ENCODE measurements at regions not wholly inside any gene's neighbourhood (a gene's known extent, or its start where the extent isn't known, plus 50 kb on each side); places are given as distances from the start of the nearest gene placed in this dataset.

- Histone ChIP-seq H3K4me3 (ENCODE audit: extremely low read depth in 1 of 4, insufficient read depth in 2 of 4, low read depth in 3 of 4, low read length in 4 of 4) (no peak overlapping the region), H2AK5ac (ENCODE audit: low read depth, low read length) (no peak overlapping the region), H2BK12ac (ENCODE audit: low read depth, low read length) (no peak overlapping the region), H2AFZ (ENCODE audit: low read length) (no peak overlapping the region), H3K56ac (replicated peaks; ENCODE audit: insufficient read length, low read depth, low read length) (no peak overlapping the region), H3K36me3 (ENCODE audit: control insufficient read depth in 2 of 4, insufficient read depth in 4 of 4, low read length in 3 of 4) (no peaks in the 10 kb centered on the region), H4K20me1 (replicated peaks in 1 of 2; ENCODE audit: control insufficient read depth in 1 of 2, insufficient read depth in 2 of 2, low read length in 2 of 2) (no peaks in the 10 kb centered on the region), H3K9me3 (ENCODE audit: insufficient read depth in 2 of 2, low read depth in 1 of 2, low read length in 1 of 2) (peaks cover 8 to 11% of the 10 kb centered on the region in 2 experiments; a peak in 3 of 4 replicates), H2BK15ac (ENCODE audit: low read length) (no peak overlapping the region), H2BK20ac (ENCODE audit: low read length) (no peak overlapping the region), H3K9ac (replicated peaks in 1 of 4; ENCODE audit: extremely low read depth in 1 of 4, low read depth in 3 of 4, low read length in 3 of 4) (no peak overlapping the region), H3K79me1 (ENCODE audit: low read depth, low read length) (no peaks in the 10 kb centered on the region), H3K18ac (ENCODE audit: extremely low read depth, low read length) (no peak overlapping the region), H3K23ac (ENCODE audit: insufficient read length) (no peak overlapping the region), H4K5ac (ENCODE audit: insufficient read length, low read depth, low read length) (no peak overlapping the region), H2BK5ac (ENCODE audit: low read depth, low read length) (no peak overlapping the region), H4K91ac (replicated peaks; ENCODE audit: insufficient read length, low read length) (no peak overlapping the region), H3K79me2 (ENCODE audit: control insufficient read depth in 1 of 2, insufficient read depth in 2 of 2, low read length in 2 of 2) (no peaks in the 10 kb centered on the region), H3K4me2 (ENCODE audit: insufficient read depth in 1 of 2, low read depth in 2 of 2, low read length in 2 of 2) (no peak overlapping the region), H3K27ac (ENCODE audit: low read depth, low read length) (no peak overlapping the region), H3K4me1 (replicated peaks in 1 of 4; ENCODE audit: control insufficient read depth in 3 of 4, insufficient read depth in 4 of 4, low read length in 3 of 4) (no peaks in the 10 kb centered on the region), H4K8ac (ENCODE audit: extremely low read depth, insufficient read depth, low read length) (no peak overlapping the region), H2BK120ac (replicated peaks; ENCODE audit: low read depth, low read length) (no peak overlapping the region), H3K23me2 (ENCODE audit: low read depth, low read length) (no peaks in the 10 kb centered on the region; the same call in 1 of the 2 replicates), H3K14ac (ENCODE audit: insufficient read length) (no peak overlapping the region), H3K27me3 (replicated peaks in 1 of 4; ENCODE audit: control insufficient read depth in 3 of 4, extremely low read depth in 1 of 4, insufficient read depth in 3 of 4, low read length in 3 of 4) (no peaks in the 10 kb centered on the region), H3K4ac (replicated peaks; ENCODE audit: insufficient read length, low read depth, low read length) (no peak overlapping the region)
- 93% methylated on average over 18 of the region's 19 CpGs; no CpG with 5 or more reads in 1 of the 2 experiments for WGBS, 2 experiments (ENCODE audit: extremely low coverage in 1 of 2, insufficient coverage in 1 of 2, insufficient read length in 1 of 2, insufficient replicate concordance in 2 of 2, low coverage in 1 of 2, low lambda C conversion rate in 2 of 2, missing lambda C conversion rate in 1 of 2)
- FAIRE-seq (no peak), DNase-seq (ENCODE audit: low read depth in 1 of 2, low spot score in 2 of 2) (no peak)
- POLR2A ChIA-PET (ENCODE audit: partially characterized antibody) = no interaction called here
- CTCF ChIA-PET (ENCODE audit: partially characterized antibody) = interaction anchor here (1.3 kb wide), 1 partner anchor 12 kb away, joined by 4 read pairs; no protein-coding TSS in a partner anchor
- no peak for TF ChIP-seq BCL11A (IDR thresholded peaks at IDR 0.05; ENCODE audit: low read depth in 2 of 2, low read length in 2 of 2)
- no peak for TF ChIP-seq FOSL1 (IDR thresholded peaks at IDR 0.05; ENCODE audit: insufficient read depth, low read depth, low read length)
- no peak for TF ChIP-seq JUN (IDR thresholded peaks at IDR 0.05; ENCODE audit: low read depth, low read length)
- TF ChIP-seq SIRT6 (IDR thresholded peaks at IDR 0.05; ENCODE audit: low read length) = no peak
- TF ChIP-seq TBP (IDR thresholded peaks at IDR 0.05; ENCODE audit: low read depth, low read length) = no peak
- no peak for TF ChIP-seq EGR1 (IDR thresholded peaks at IDR 0.05; ENCODE audit: borderline replicate concordance, low read depth, low read length)
- no peak for TF ChIP-seq MAFK (IDR thresholded peaks at IDR 0.05; ENCODE audit: low read depth, low read length)
- no peak for TF ChIP-seq TAF1 (IDR thresholded peaks at IDR 0.05; ENCODE audit: low read depth, low read length)
- no peak for TF ChIP-seq BACH1 (IDR thresholded peaks at IDR 0.05; ENCODE audit: low read length)
- TF ChIP-seq POLR2A (IDR thresholded peaks at IDR 0.05; ENCODE audit: control extremely low read depth in 1 of 2, low read depth in 2 of 2, low read length in 2 of 2) = no peak
- TF ChIP-seq CREB1 (IDR thresholded peaks at IDR 0.05) = no peak
These were observed 111.7 kb upstream of the PGR start for GRCh38 chr11:101241160-101241795.
